Activated CD4-positive, alpha-beta T cell treated with anti-CD3 and anti-CD28 coated beads for 36 hours (primary cell): ENCODE measurements at regions not wholly inside any gene's neighbourhood (a gene's known extent, or its start where the extent isn't known, plus 50 kb on each side); places are given as distances from the start of the nearest gene placed in this dataset.
A peak's percentile ranks its signal among the peaks of the same experiment; 100 is the strongest.
"Not testable (repeated sequence)": the region's sequence is repeated elsewhere in the genome, so short reads cannot be mapped to it uniquely, and the experiment has no call there.

Source experiments
- ATAC-seq: fragments of 200-7000 bp; cut with Tn5 transposase; one replicate; pipeline ENCODE4 v1.10.0; 2021; ENCODE audit warnings: mild to moderate bottlenecking, moderate library complexity
- CTCF ChIA-PET: fragments of 350-600 bp; sonication (Branson Sonifier 250); formaldehyde crosslinking; loops from one replicate; lab custom pipeline; 2021; ENCODE audit warnings: antibody characterized with exemption; lab: Charles Lee
- POLR2A ChIA-PET: fragments of 350-600 bp; sonication (Branson Sonifier 250); formaldehyde crosslinking; loops from one replicate; lab custom pipeline; 2021; ENCODE audit warnings: antibody characterized with exemption, inconsistent platforms; lab: Charles Lee
- DNase-seq: peaks from one replicate; pipeline ENCODE4 v3.0.0-alpha.2; 2020
- H3K27ac Mint-ChIP-seq: one replicate; pipeline ENCODE4 v1.8.0; 2021; ENCODE audit warnings: mixed read lengths
- H3K27me3 Mint-ChIP-seq: one replicate; pipeline ENCODE4 v1.8.0; 2021; ENCODE audit warnings: mixed read lengths
- H3K36me3 Mint-ChIP-seq: one replicate; pipeline ENCODE4 v1.8.0; 2021; ENCODE audit warnings: low read depth, mixed read lengths
- H3K4me1 Mint-ChIP-seq: one replicate; pipeline ENCODE4 v1.8.0; 2021; ENCODE audit warnings: mixed read lengths
- H3K4me3 Mint-ChIP-seq: one replicate; pipeline ENCODE4 v1.8.0; 2021; ENCODE audit warnings: mild to moderate bottlenecking, moderate library complexity, mixed read lengths
- H3K9me3 Mint-ChIP-seq: one replicate; pipeline ENCODE4 v1.8.0; 2021; ENCODE audit warnings: low read depth, mixed read lengths
- intact Hi-C, 2 experiments: fragments of 100-400 bp; cut with DNase I in 1 of 2; cut with micrococcal nuclease in 1 of 2; formaldehyde crosslinking; loops; one replicate each; pipeline versions ENCODE4 v1.14.2 to v1.15.1; 2022 to 2024; cut with DNase I, micrococcal nuclease

- no peaks in the 10 kb centered on the region for H3K27me3 Mint-ChIP-seq
- DNase-seq, result no peak
- ChIA-PET POLR2A (no interaction called here), CTCF (interaction anchor here (0.7 kb wide), 1 partner anchor 61 kb away, joined by 3 read pairs; no protein-coding TSS in a partner anchor)
- H3K4me3 Mint-ChIP-seq, result no peak overlapping the region
- no peak for ATAC-seq
- no peaks in the 10 kb centered on the region for H3K9me3 Mint-ChIP-seq
- H3K4me1 Mint-ChIP-seq, result no peaks in the 10 kb centered on the region
- intact Hi-C loops, result no loop called here
- H3K27ac Mint-ChIP-seq, result no peak overlapping the region
- no peaks in the 10 kb centered on the region for H3K36me3 Mint-ChIP-seq
Observed at GRCh38 chr2:240375024-240375645, 60.3 kb upstream of the GPC1 start.

- Mint-ChIP-seq H3K9me3 (peaks cover 1% of the 10 kb centered on the region), H3K27me3 (no peaks in the 10 kb centered on the region), H3K4me3 (no peak overlapping the region), H3K4me1 (peaks cover 8% of the 10 kb centered on the region), H3K27ac (no peak overlapping the region), H3K36me3 (no peaks in the 10 kb centered on the region)
- ChIA-PET POLR2A (no interaction called here), CTCF (no interaction called here)
- ATAC-seq, result no peak
- intact Hi-C loops, result no loop called here
- no peak for DNase-seq
Observed at GRCh38 chr2:240376739-240377138, 58.7 kb upstream of the GPC1 start.

- H3K9me3 Mint-ChIP-seq, result peaks cover 1% of the 10 kb centered on the region
- CTCF ChIA-PET, result no interaction called here
- no peaks in the 10 kb centered on the region for H3K36me3 Mint-ChIP-seq
- DNase-seq, result no peak
- intact Hi-C loops, result no loop called here
- H3K27me3 Mint-ChIP-seq, result no peaks in the 10 kb centered on the region
- peaks cover 8% of the 10 kb centered on the region for H3K4me1 Mint-ChIP-seq
- no peak overlapping the region for H3K4me3 Mint-ChIP-seq
- ATAC-seq, result no peak
- no peak overlapping the region for H3K27ac Mint-ChIP-seq
- POLR2A ChIA-PET, result no interaction called here
Observed at GRCh38 chr2:240377366-240377765, 58.1 kb upstream of the GPC1 start.

- DNase-seq (no peak), ATAC-seq (no peak)
- peaks cover 4% of the 10 kb centered on the region for H3K27me3 Mint-ChIP-seq
- ChIA-PET POLR2A (no interaction called here), CTCF (no interaction called here)
- H3K4me3 Mint-ChIP-seq, result no peak overlapping the region
- H3K9me3 Mint-ChIP-seq, result peaks cover 1% of the 10 kb centered on the region
- H3K27ac Mint-ChIP-seq, result no peak overlapping the region
- intact Hi-C loops, result no loop called here
- no peaks in the 10 kb centered on the region for H3K36me3 Mint-ChIP-seq
- H3K4me1 Mint-ChIP-seq, result peaks cover 8% of the 10 kb centered on the region
Observed at GRCh38 chr2:240379089-240379636, 56.3 kb upstream of the GPC1 start.

GRCh38 chr2:240383099-240383758, 52.2 kb upstream of the GPC1 start:
- intact Hi-C loops, result no loop called here

GRCh38 chr2:240383871-240384700, 51.4 kb upstream of the GPC1 start:
- peaks cover 4% of the 10 kb centered on the region for H3K27me3 Mint-ChIP-seq
- peaks cover 8% of the 10 kb centered on the region for H3K4me1 Mint-ChIP-seq
- ChIA-PET CTCF (no interaction called here), POLR2A (no interaction called here)
- intact Hi-C loops, result no loop called here
- DNase-seq (no peak), ATAC-seq (no peak)
- H3K27ac Mint-ChIP-seq, result no peak overlapping the region
- H3K36me3 Mint-ChIP-seq, result no peaks in the 10 kb centered on the region
- H3K9me3 Mint-ChIP-seq, result peaks cover 1% of the 10 kb centered on the region
- H3K4me3 Mint-ChIP-seq, result no peak overlapping the region

More at GRCh38 chr2:240383099-240383758, 52.2 kb upstream of the GPC1 start:
- peaks cover 1% of the 10 kb centered on the region for H3K9me3 Mint-ChIP-seq
- ChIA-PET POLR2A (no interaction called here), CTCF (no interaction called here)
- no peak overlapping the region for H3K4me3 Mint-ChIP-seq
- H3K36me3 Mint-ChIP-seq, result no peaks in the 10 kb centered on the region
- no peak overlapping the region for H3K27ac Mint-ChIP-seq
- DNase-seq (no peak), ATAC-seq (no peak)
- peaks cover 4% of the 10 kb centered on the region for H3K27me3 Mint-ChIP-seq
- H3K4me1 Mint-ChIP-seq, result peaks cover 8% of the 10 kb centered on the region

- peaks cover 8% of the 10 kb centered on the region for H3K4me1 Mint-ChIP-seq
- H3K4me3 Mint-ChIP-seq, result no peak overlapping the region
- ChIA-PET CTCF (no interaction called here), POLR2A (no interaction called here)
- intact Hi-C loops, result no loop called here
- ATAC-seq, result no peak
- peaks cover 1% of the 10 kb centered on the region for H3K9me3 Mint-ChIP-seq
- no peaks in the 10 kb centered on the region for H3K36me3 Mint-ChIP-seq
- DNase-seq, result no peak
- H3K27me3 Mint-ChIP-seq, result peaks cover 4% of the 10 kb centered on the region
- no peak overlapping the region for H3K27ac Mint-ChIP-seq
Observed at GRCh38 chr2:240384711-240385450, 50.6 kb upstream of the GPC1 start.

- H3K4me3 Mint-ChIP-seq, H3K9me3 Mint-ChIP-seq, H3K27me3 Mint-ChIP-seq, POLR2A ChIA-PET, ATAC-seq, DNase-seq, H3K36me3 Mint-ChIP-seq, intact Hi-C loops: not testable (repeated sequence)
- Mint-ChIP-seq H3K4me1 (peaks cover 10% of the 10 kb centered on the region), H3K27ac (peak overlapping the region; percentile 25)
- CTCF ChIA-PET, result interaction anchor here (0.6 to 0.8 kb wide), 2 partner anchors 151 to 290 kb away, joined by 3 read pairs; no protein-coding TSS in a partner anchor
Observed at GRCh38 chr2:240385451-240386161, 49.9 kb upstream of the GPC1 start.
